WTC11 (cell line): ENCODE measurements at regions not wholly inside any gene's neighbourhood (a gene's known extent, or its start where the extent isn't known, plus 50 kb on each side); places are given as distances from the start of the nearest gene placed in this dataset.

Source experiments
- ATAC-seq: fragments of 200-7000 bp; cut with Tn5 transposase; 2 replicates; pipeline ENCODE4 v1.10.0; 2021; ENCODE audit warnings: mild to moderate bottlenecking, moderate library complexity
- CTCF ChIA-PET: fragments of 300-600 bp; sonication (Branson Sonifier 250); formaldehyde crosslinking; loops from one replicate; lab custom pipeline; 2021; ENCODE audit warnings: antibody characterized with exemption; lab: Charles Lee
- POLR2A ChIA-PET: fragments of 350-600 bp; sonication (Branson Sonifier 250); formaldehyde crosslinking; loops from one replicate; lab custom pipeline; 2021; ENCODE audit warnings: antibody characterized with exemption; lab: Charles Lee
- DNase-seq: peaks from one replicate; pipeline ENCODE4 v3.0.0; 2021; ENCODE audit warnings: low spot score
- H3K27ac Mint-ChIP-seq: 2 replicates; pipeline ENCODE4 v1.8.0; 2021; ENCODE audit warnings: mixed read lengths
- H3K27me3 Mint-ChIP-seq: 2 replicates; pipeline ENCODE4 v1.8.0; 2021; ENCODE audit warnings: low read depth, mild to moderate bottlenecking, moderate library complexity, mixed read lengths
- H3K36me3 Mint-ChIP-seq: 2 replicates; pipeline ENCODE4 v1.8.0; 2021; ENCODE audit warnings: mixed read lengths
- H3K4me1 Mint-ChIP-seq: 2 replicates; pipeline ENCODE4 v1.8.0; 2022; ENCODE audit warnings: mixed read lengths
- H3K4me3 Mint-ChIP-seq: 2 replicates; pipeline ENCODE4 v1.8.0; 2021; ENCODE audit warnings: mild to moderate bottlenecking, moderate library complexity, mixed read lengths
- H3K9me3 Mint-ChIP-seq: 2 replicates; pipeline ENCODE4 v1.8.0; 2021; ENCODE audit warnings: mixed read lengths
- FOXK1 ChIP-seq: sonication (generic); formaldehyde crosslinking; IDR thresholded peaks from 2 replicates; pipeline ENCODE4 v1.8.0; 2022; ENCODE audit warnings: mild to moderate bottlenecking, moderate library complexity, missing genetic modification reagents
- FOXP1 ChIP-seq: sonication (generic); formaldehyde crosslinking; IDR thresholded peaks from 2 replicates; pipeline ENCODE4 v1.8.0; 2022; ENCODE audit warnings: missing genetic modification reagents, mild to moderate bottlenecking, moderate library complexity, borderline replicate concordance
- GRHL2 ChIP-seq: fragments of 250-450 bp; sonication (Bioruptor Pico); IDR thresholded peaks from 2 replicates; pipeline ENCODE4 v1.8.0; 2022; ENCODE audit warnings: mild to moderate bottlenecking, moderate library complexity; ENCODE audit not compliant: insufficient replicate concordance, severe bottlenecking
- HMGA2 ChIP-seq: fragments of 250-450 bp; sonication (Bioruptor Pico); IDR thresholded peaks from 2 replicates; pipeline ENCODE4 v1.4.0; 2021; ENCODE audit warnings: mild to moderate bottlenecking, moderate library complexity
- MXD4 ChIP-seq: fragments of 250-450 bp; sonication (Bioruptor Pico); IDR thresholded peaks from 2 replicates; pipeline ENCODE4 v1.8.0; 2021; ENCODE audit warnings: mild to moderate bottlenecking, moderate library complexity, borderline replicate concordance
- NFATC4 ChIP-seq: fragments of 250-450 bp; sonication (Bioruptor Pico); IDR thresholded peaks from 2 replicates; pipeline ENCODE4 v1.9.0; 2021; ENCODE audit warnings: mild to moderate bottlenecking
- TP53 ChIP-seq: sonication (generic); formaldehyde crosslinking; IDR thresholded peaks from 2 replicates; pipeline ENCODE4 v1.8.1; 2023; ENCODE audit warnings: mild to moderate bottlenecking, missing genetic modification reagents
- ZBTB21 ChIP-seq: sonication (generic); formaldehyde crosslinking; IDR thresholded peaks from 2 replicates; pipeline ENCODE4 v1.8.1; 2023; ENCODE audit warnings: mild to moderate bottlenecking, missing genetic modification reagents, borderline replicate concordance
- ZNF232 ChIP-seq: sonication (generic); formaldehyde crosslinking; IDR thresholded peaks from 2 replicates; pipeline ENCODE4 v1.8.0; 2022; ENCODE audit warnings: mild to moderate bottlenecking, missing genetic modification reagents
- ZNF671 ChIP-seq: fragments of 250-450 bp; sonication (Bioruptor Pico); IDR thresholded peaks from 2 replicates; pipeline ENCODE4 v1.8.0; 2021; ENCODE audit warnings: mild to moderate bottlenecking
- TF ChIP-seq, protein P1 (sequence below): sonication (generic); formaldehyde crosslinking; IDR thresholded peaks from 2 replicates; pipeline ENCODE4 v1.8.0; 2023; ENCODE audit warnings: mild to moderate bottlenecking, missing genetic modification reagents
- TF ChIP-seq, protein P2 (sequence below): fragments of 250-450 bp; sonication (Bioruptor Pico); conservative IDR thresholded peaks from 2 replicates; pipeline ENCODE4 v1.9.0; 2021; ENCODE audit warnings: mild to moderate bottlenecking
- TF ChIP-seq, protein P3 (sequence below): sonication (generic); formaldehyde crosslinking; IDR thresholded peaks from 2 replicates; pipeline ENCODE4 v1.8.0; 2022; ENCODE audit warnings: mild to moderate bottlenecking, missing genetic modification reagents
- TF ChIP-seq, protein P4 (sequence below): sonication (generic); formaldehyde crosslinking; IDR thresholded peaks from 2 replicates; pipeline ENCODE4 v1.8.1; 2023; ENCODE audit warnings: mild to moderate bottlenecking, missing genetic modification reagents, moderate library complexity
- TF ChIP-seq, protein P5 (sequence below): sonication (generic); formaldehyde crosslinking; IDR thresholded peaks from 2 replicates; pipeline ENCODE4 v1.8.0; 2022; ENCODE audit warnings: mild to moderate bottlenecking, missing genetic modification reagents

DNA sequence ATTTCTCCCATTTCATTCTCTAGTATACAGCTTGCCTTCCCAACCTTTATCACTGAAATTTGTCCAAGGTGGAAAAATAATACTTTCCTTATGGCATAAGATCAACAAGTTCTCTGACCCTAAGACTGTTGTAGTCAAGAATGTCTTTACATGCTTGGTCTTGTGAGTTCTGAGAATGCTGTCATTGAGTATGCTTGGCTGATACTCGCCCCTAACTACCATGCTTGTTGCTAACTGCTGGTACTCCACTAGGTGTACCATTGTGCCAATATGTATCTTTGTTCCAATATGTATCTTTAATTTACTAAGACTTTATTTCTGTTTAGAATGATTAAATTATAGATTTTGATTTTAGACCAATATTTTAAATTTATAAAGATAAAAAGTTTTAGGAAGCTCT is 796.4 kb downstream of the PCDH7 start:
- no peaks in the 10 kb centered on the region for H3K4me1 Mint-ChIP-seq
- peak; percentile 44; the same call in 1 of the 2 replicates for ATAC-seq
- no peaks in the 10 kb centered on the region for H3K27me3 Mint-ChIP-seq
- no peak for TF ChIP-seq NFATC4
- no peak overlapping the region for H3K27ac Mint-ChIP-seq
- ChIA-PET POLR2A (no interaction called here), CTCF (no interaction called here)
- no peaks in the 10 kb centered on the region for H3K36me3 Mint-ChIP-seq
- DNase-seq: no peak
- H3K4me3 Mint-ChIP-seq: no peak overlapping the region
- no peaks in the 10 kb centered on the region for H3K9me3 Mint-ChIP-seq

DNA sequence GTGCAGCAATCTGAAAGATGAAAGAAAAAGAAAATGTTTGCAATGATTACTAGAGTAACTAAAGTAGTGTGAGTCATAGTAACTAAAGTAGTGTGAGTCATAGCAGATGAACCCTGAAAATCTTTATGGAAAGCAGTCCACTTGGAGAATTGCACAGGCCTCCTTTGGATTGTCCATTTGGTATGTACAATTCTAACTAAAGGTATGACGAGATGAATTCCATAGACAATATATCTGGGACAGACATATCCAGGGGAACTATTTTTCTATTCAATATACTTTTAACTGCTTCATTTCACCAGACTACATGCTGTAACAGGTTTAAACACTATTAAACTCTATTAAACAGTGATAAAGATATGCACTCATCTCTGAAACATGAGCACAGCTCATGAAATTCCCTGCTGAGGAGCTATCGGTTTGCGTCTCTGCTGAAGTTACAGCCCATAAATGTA is 798.7 kb downstream of the PCDH7 start:
- TF ChIP-seq ZNF671 (no peak), TP53 (no peak), HMGA2 (CRISPR knock-in tag) (no peak), FOXP1 (CRISPR knock-in tag) (no peak), FOXK1 (CRISPR knock-in tag) (no peak), MXD4 (no peak), ZNF232 (CRISPR knock-in tag) (no peak), ZBTB21 (CRISPR knock-in tag) (no peak), GRHL2 (CRISPR knock-in tag) (no peak)
- TF ChIP-seq, protein P1, sequence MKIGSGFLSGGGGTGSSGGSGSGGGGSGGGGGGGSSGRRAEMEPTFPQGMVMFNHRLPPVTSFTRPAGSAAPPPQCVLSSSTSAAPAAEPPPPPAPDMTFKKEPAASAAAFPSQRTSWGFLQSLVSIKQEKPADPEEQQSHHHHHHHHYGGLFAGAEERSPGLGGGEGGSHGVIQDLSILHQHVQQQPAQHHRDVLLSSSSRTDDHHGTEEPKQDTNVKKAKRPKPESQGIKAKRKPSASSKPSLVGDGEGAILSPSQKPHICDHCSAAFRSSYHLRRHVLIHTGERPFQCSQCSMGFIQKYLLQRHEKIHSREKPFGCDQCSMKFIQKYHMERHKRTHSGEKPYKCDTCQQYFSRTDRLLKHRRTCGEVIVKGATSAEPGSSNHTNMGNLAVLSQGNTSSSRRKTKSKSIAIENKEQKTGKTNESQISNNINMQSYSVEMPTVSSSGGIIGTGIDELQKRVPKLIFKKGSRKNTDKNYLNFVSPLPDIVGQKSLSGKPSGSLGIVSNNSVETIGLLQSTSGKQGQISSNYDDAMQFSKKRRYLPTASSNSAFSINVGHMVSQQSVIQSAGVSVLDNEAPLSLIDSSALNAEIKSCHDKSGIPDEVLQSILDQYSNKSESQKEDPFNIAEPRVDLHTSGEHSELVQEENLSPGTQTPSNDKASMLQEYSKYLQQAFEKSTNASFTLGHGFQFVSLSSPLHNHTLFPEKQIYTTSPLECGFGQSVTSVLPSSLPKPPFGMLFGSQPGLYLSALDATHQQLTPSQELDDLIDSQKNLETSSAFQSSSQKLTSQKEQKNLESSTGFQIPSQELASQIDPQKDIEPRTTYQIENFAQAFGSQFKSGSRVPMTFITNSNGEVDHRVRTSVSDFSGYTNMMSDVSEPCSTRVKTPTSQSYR (CRISPR knock-in tag): no peak
- TF ChIP-seq, protein P2, sequence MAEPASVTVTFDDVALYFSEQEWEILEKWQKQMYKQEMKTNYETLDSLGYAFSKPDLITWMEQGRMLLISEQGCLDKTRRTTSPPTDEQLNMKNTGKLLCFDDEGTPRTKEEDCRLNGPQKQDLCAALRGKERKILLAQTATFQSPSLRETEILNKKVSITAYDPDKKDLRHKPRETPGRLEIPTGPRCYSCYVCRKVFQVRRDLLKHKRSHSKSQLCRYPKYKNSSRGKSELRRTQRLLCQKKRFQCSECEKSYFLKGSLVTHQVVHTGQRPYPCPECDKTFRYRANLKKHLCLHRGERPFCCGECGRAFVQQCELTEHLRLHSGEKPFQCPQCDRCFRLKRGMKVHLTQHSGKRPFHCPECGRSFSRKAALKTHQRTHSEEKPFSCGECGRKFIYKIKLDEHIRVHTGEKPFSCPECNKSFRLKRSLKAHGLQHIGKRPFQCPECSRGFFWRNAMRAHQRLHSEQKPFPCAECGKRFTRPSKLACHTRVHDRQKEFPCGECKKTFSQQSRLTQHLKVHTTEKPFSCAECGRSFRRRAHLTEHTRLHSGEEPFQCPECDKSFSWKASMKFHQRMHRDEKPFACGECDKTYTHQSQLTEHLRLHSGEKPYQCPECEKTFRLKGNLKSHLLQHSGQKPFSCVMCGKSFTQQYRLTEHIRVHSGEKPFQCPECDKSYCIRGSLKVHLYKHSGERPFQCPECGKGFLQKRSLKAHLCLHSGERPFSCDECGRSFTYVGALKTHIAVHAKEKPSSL (CRISPR knock-in tag): no peak
- TF ChIP-seq, protein P3, sequence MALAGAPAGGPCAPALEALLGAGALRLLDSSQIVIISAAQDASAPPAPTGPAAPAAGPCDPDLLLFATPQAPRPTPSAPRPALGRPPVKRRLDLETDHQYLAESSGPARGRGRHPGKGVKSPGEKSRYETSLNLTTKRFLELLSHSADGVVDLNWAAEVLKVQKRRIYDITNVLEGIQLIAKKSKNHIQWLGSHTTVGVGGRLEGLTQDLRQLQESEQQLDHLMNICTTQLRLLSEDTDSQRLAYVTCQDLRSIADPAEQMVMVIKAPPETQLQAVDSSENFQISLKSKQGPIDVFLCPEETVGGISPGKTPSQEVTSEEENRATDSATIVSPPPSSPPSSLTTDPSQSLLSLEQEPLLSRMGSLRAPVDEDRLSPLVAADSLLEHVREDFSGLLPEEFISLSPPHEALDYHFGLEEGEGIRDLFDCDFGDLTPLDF (CRISPR knock-in tag): no peak
- TF ChIP-seq, protein P4, sequence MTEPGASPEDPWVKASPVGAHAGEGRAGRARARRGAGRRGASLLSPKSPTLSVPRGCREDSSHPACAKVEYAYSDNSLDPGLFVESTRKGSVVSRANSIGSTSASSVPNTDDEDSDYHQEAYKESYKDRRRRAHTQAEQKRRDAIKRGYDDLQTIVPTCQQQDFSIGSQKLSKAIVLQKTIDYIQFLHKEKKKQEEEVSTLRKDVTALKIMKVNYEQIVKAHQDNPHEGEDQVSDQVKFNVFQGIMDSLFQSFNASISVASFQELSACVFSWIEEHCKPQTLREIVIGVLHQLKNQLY (CRISPR knock-in tag): no peak
- TF ChIP-seq, protein P5, sequence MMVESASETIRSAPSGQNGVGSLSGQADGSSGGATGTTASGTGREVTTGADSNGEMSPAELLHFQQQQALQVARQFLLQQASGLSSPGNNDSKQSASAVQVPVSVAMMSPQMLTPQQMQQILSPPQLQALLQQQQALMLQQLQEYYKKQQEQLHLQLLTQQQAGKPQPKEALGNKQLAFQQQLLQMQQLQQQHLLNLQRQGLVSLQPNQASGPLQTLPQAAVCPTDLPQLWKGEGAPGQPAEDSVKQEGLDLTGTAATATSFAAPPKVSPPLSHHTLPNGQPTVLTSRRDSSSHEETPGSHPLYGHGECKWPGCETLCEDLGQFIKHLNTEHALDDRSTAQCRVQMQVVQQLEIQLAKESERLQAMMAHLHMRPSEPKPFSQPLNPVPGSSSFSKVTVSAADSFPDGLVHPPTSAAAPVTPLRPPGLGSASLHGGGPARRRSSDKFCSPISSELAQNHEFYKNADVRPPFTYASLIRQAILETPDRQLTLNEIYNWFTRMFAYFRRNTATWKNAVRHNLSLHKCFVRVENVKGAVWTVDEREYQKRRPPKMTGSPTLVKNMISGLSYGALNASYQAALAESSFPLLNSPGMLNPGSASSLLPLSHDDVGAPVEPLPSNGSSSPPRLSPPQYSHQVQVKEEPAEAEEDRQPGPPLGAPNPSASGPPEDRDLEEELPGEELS (CRISPR knock-in tag): no peak
- TF ChIP-seq, all 79 proteins: peak for 0
- H3K27me3 Mint-ChIP-seq: no peaks in the 10 kb centered on the region
- CTCF ChIA-PET: no interaction called here
- no peaks in the 10 kb centered on the region; the same call in 1 of the 2 replicates for H3K36me3 Mint-ChIP-seq
- H3K4me3 Mint-ChIP-seq: no peak overlapping the region
- POLR2A ChIA-PET: no interaction called here
- no peak overlapping the region for H3K27ac Mint-ChIP-seq
- DNase-seq (no peak), ATAC-seq (no peak)
- no peaks in the 10 kb centered on the region for H3K4me1 Mint-ChIP-seq
- peaks cover 10% of the 10 kb centered on the region for H3K9me3 Mint-ChIP-seq
